Hepatocyte (in vitro differentiated cells): ENCODE measurements at regions not wholly inside any gene's neighbourhood (a gene's known extent, or its start where the extent isn't known, plus 50 kb on each side); places are given as distances from the start of the nearest gene placed in this dataset.

ENCODE experiments used
- DNase-seq: peaks from one replicate; pipeline ENCODE4 v3.0.0-alpha.2; 2016; ENCODE audit warnings: low spot score
- H2AFZ ChIP-seq: fragments of 200-600 bp; sonication (generic); 2 replicates; pipeline ENCODE4 v1.6.0; 2016; ENCODE audit warnings: antibody characterized with exemption, mild to moderate bottlenecking
- H3K27ac ChIP-seq: fragments of 200-600 bp; sonication (generic); 2 replicates; pipeline ENCODE4 v1.5.1; 2016; ENCODE audit warnings: mild to moderate bottlenecking
- H3K27me3 ChIP-seq: fragments of 200-600 bp; sonication (generic); 2 replicates; pipeline ENCODE4 v1.6.1; 2016
- H3K36me3 ChIP-seq: fragments of 200-600 bp; sonication (generic); replicated peaks from 2 replicates; pipeline ENCODE4 v1.5.1; 2016; ENCODE audit warnings: low read depth; ENCODE audit not compliant: insufficient read depth
- H3K4me1 ChIP-seq: fragments of 200-600 bp; sonication (generic); 2 replicates; pipeline ENCODE4 v1.5.1; 2016; ENCODE audit warnings: mild to moderate bottlenecking, moderate library complexity; ENCODE audit not compliant: insufficient read depth
- H3K4me2 ChIP-seq: fragments of 200-600 bp; sonication (generic); 2 replicates; pipeline ENCODE4 v1.6.0; 2016
- H3K4me3 ChIP-seq: fragments of 200-600 bp; sonication (generic); 2 replicates; pipeline ENCODE4 v1.5.1; 2016; ENCODE audit warnings: mild to moderate bottlenecking
- H3K79me2 ChIP-seq: fragments of 200-600 bp; sonication (generic); 2 replicates; pipeline ENCODE4 v1.6.0; 2017; ENCODE audit warnings: mild to moderate bottlenecking
- H3K9me2 ChIP-seq: fragments of 200-600 bp; sonication (generic); replicated peaks from 2 replicates; pipeline ENCODE4 v1.6.0; 2017; ENCODE audit warnings: mild to moderate bottlenecking; ENCODE audit not compliant: insufficient read depth
- H3K9me3 ChIP-seq: fragments of 200-600 bp; sonication (generic); 2 replicates; pipeline ENCODE4 v1.5.1; 2016; ENCODE audit warnings: low read depth, mild to moderate bottlenecking
- H4K20me1 ChIP-seq: fragments of 200-600 bp; sonication (generic); 2 replicates; pipeline ENCODE4 v1.6.0; 2016; ENCODE audit warnings: mild to moderate bottlenecking; ENCODE audit not compliant: insufficient read depth, poor library complexity, severe bottlenecking
- EZH2 ChIP-seq: fragments of 200-600 bp; sonication (generic); IDR thresholded peaks from 2 replicates; pipeline ENCODE4 v1.6.1; 2016; ENCODE audit warnings: antibody characterized with exemption, mild to moderate bottlenecking, borderline replicate concordance
- EZH2phosphoT487 ChIP-seq: fragments of 200-600 bp; sonication (generic); IDR thresholded peaks from one replicate; pipeline ENCODE4 v1.6.1; 2018; ENCODE audit warnings: antibody characterized with exemption, mild to moderate bottlenecking, low read depth, moderate library complexity; ENCODE audit not compliant: unreplicated experiment, severe bottlenecking
- WGBS: methylation state at CpG from one replicate; pipeline ENCODE4 v1.1.6; 2016; ENCODE audit warnings: low lambda C conversion rate; ENCODE audit errors: missing lambda C conversion rate; 5-methylcytosine and 5-hydroxymethylcytosine counted together
- TF ChIP-seq, protein P1 (sequence below): fragments of 200-600 bp; sonication (generic); IDR thresholded peaks from 2 replicates; pipeline ENCODE4 v1.5.1; 2016; ENCODE audit warnings: antibody characterized with exemption, mild to moderate bottlenecking; ENCODE audit not compliant: poor library complexity

GRCh38 chr21:35229290-35229689 is 180.2 kb upstream of the RUNX1 start:
- H3K4me2 ChIP-seq = no peak overlapping the region
- no peak overlapping the region for H3K27ac ChIP-seq
- no peak for DNase-seq
- H4K20me1 ChIP-seq = no peaks in the 10 kb centered on the region
- no peaks in the 10 kb centered on the region for H3K79me2 ChIP-seq
- H3K4me3 ChIP-seq = no peak overlapping the region
- H3K4me1 ChIP-seq = no peaks in the 10 kb centered on the region
- 43% methylated on average over 3 of the region's 3 CpGs for WGBS
- H2AFZ ChIP-seq = no peak overlapping the region
- H3K27me3 ChIP-seq = no peaks in the 10 kb centered on the region
- H3K36me3 ChIP-seq = no peaks in the 10 kb centered on the region
- H3K9me2 ChIP-seq = no peaks in the 10 kb centered on the region
- H3K9me3 ChIP-seq = no peaks in the 10 kb centered on the region
- TF ChIP-seq, protein P1, sequence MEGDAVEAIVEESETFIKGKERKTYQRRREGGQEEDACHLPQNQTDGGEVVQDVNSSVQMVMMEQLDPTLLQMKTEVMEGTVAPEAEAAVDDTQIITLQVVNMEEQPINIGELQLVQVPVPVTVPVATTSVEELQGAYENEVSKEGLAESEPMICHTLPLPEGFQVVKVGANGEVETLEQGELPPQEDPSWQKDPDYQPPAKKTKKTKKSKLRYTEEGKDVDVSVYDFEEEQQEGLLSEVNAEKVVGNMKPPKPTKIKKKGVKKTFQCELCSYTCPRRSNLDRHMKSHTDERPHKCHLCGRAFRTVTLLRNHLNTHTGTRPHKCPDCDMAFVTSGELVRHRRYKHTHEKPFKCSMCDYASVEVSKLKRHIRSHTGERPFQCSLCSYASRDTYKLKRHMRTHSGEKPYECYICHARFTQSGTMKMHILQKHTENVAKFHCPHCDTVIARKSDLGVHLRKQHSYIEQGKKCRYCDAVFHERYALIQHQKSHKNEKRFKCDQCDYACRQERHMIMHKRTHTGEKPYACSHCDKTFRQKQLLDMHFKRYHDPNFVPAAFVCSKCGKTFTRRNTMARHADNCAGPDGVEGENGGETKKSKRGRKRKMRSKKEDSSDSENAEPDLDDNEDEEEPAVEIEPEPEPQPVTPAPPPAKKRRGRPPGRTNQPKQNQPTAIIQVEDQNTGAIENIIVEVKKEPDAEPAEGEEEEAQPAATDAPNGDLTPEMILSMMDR = no peak
- TF ChIP-seq EZH2 (no peak), EZH2phosphoT487 (no peak)

GRCh38 chr21:35227786-35228185 is 178.7 kb upstream of the RUNX1 start:
- Histone ChIP-seq H3K9me3 (no peaks in the 10 kb centered on the region), H3K27ac (no peak overlapping the region), H3K9me2 (no peaks in the 10 kb centered on the region), H3K4me1 (no peaks in the 10 kb centered on the region), H3K4me2 (no peak overlapping the region), H2AFZ (no peak overlapping the region), H3K4me3 (no peak overlapping the region), H4K20me1 (no peaks in the 10 kb centered on the region), H3K36me3 (no peaks in the 10 kb centered on the region), H3K79me2 (no peaks in the 10 kb centered on the region), H3K27me3 (no peaks in the 10 kb centered on the region)
- TF ChIP-seq EZH2 = no peak
- no peak for TF ChIP-seq EZH2phosphoT487
- TF ChIP-seq, protein P1 = no peak
- WGBS = 88% methylated on average over 5 of the region's 5 CpGs
- no peak for DNase-seq

- Histone ChIP-seq H3K4me2 (no peak overlapping the region), H3K79me2 (no peaks in the 10 kb centered on the region), H3K36me3 (no peaks in the 10 kb centered on the region), H2AFZ (no peak overlapping the region), H3K4me3 (no peak overlapping the region), H3K4me1 (no peaks in the 10 kb centered on the region), H4K20me1 (no peaks in the 10 kb centered on the region), H3K27ac (no peak overlapping the region), H3K27me3 (no peaks in the 10 kb centered on the region), H3K9me3 (no peaks in the 10 kb centered on the region), H3K9me2 (no peaks in the 10 kb centered on the region)
- 89% methylated on average over 13 of the region's 13 CpGs for WGBS
- no peak for DNase-seq
- TF ChIP-seq EZH2phosphoT487 = no peak
- TF ChIP-seq, protein P1 = no peak
- TF ChIP-seq EZH2 = no peak
Measured at GRCh38 chr21:35226968-35227744, 178.1 kb upstream of the RUNX1 start.
